Neural progenitor cell (in vitro differentiated cells): ENCODE measurements at regions not wholly inside any gene's neighbourhood (a gene's known extent, or its start where the extent isn't known, plus 50 kb on each side); places are given as distances from the start of the nearest gene placed in this dataset.
A peak's percentile ranks its signal among the peaks of the same experiment; 100 is the strongest.

ENCODE experiments used
- DNase-seq: peaks from one replicate; pipeline ENCODE4 v3.0.0-alpha.2; 2016; ENCODE audit warnings: low spot score
- H2AFZ ChIP-seq: fragments of 200-600 bp; sonication (generic); replicated peaks from 2 replicates; pipeline ENCODE4 v1.6.1; 2016; ENCODE audit warnings: antibody characterized with exemption
- H3F3A ChIP-seq: fragments of 200-600 bp; sonication (generic); 2 replicates; pipeline ENCODE4 v1.6.1; 2016; ENCODE audit warnings: antibody characterized with exemption, low read depth
- H3K27ac ChIP-seq: fragments of 200-600 bp; sonication (generic); 2 replicates; pipeline ENCODE4 v1.5.1; 2016; ENCODE audit warnings: mild to moderate bottlenecking
- H3K27me3 ChIP-seq: fragments of 200-600 bp; sonication (generic); 2 replicates; pipeline ENCODE4 v1.6.1; 2016; ENCODE audit warnings: mild to moderate bottlenecking, moderate library complexity
- H3K36me3 ChIP-seq: fragments of 200-600 bp; sonication (generic); 2 replicates; pipeline ENCODE4 v1.5.1; 2016
- H3K4me1 ChIP-seq: fragments of 200-600 bp; sonication (generic); 2 replicates; pipeline ENCODE4 v1.6.1; 2016; ENCODE audit warnings: mixed run types
- H3K4me2 ChIP-seq: fragments of 200-600 bp; sonication (generic); 2 replicates; pipeline ENCODE4 v1.6.1; 2016
- H3K4me3 ChIP-seq: fragments of 200-600 bp; sonication (generic); 2 replicates; pipeline ENCODE4 v1.5.1; 2016
- H3K79me2 ChIP-seq: fragments of 200-600 bp; sonication (generic); 2 replicates; pipeline ENCODE4 v1.6.1; 2016; ENCODE audit warnings: low read depth
- H3K9ac ChIP-seq: fragments of 200-600 bp; sonication (generic); 2 replicates; pipeline ENCODE4 v1.6.1; 2016
- H3K9me3 ChIP-seq: fragments of 200-600 bp; sonication (generic); 2 replicates; pipeline ENCODE4 v1.5.1; 2016; ENCODE audit warnings: low read depth
- H4K20me1 ChIP-seq: fragments of 200-600 bp; sonication (generic); 2 replicates; pipeline ENCODE4 v1.6.1; 2016; ENCODE audit warnings: low read depth
- H3K27ac Mint-ChIP-seq: 3 replicates; pipeline ENCODE4 v1.8.0; 2021; ENCODE audit warnings: mixed read lengths
- H3K27me3 Mint-ChIP-seq: 2 replicates; pipeline ENCODE4 v1.8.0; 2022; ENCODE audit warnings: low read depth, mild to moderate bottlenecking, inconsistent platforms, moderate library complexity, mixed read lengths; ENCODE audit not compliant: insufficient read depth
- H3K36me3 Mint-ChIP-seq: 3 replicates; pipeline ENCODE4 v1.8.0; 2021; ENCODE audit warnings: mixed read lengths
- H3K4me1 Mint-ChIP-seq: 3 replicates; pipeline ENCODE4 v1.8.0; 2021; ENCODE audit warnings: mixed read lengths
- H3K4me3 Mint-ChIP-seq: 3 replicates; pipeline ENCODE4 v1.8.0; 2021; ENCODE audit warnings: mild to moderate bottlenecking, moderate library complexity, mixed read lengths
- H3K9me3 Mint-ChIP-seq: 3 replicates; pipeline ENCODE4 v1.8.0; 2020; ENCODE audit warnings: mixed read lengths
- EZH2 ChIP-seq: fragments of 200-600 bp; sonication (generic); IDR thresholded peaks from 2 replicates; pipeline ENCODE4 v1.6.1; 2017; ENCODE audit warnings: antibody characterized with exemption, mild to moderate bottlenecking, moderate library complexity
- EZH2phosphoT487 ChIP-seq: fragments of 200-600 bp; sonication (generic); IDR thresholded peaks from 2 replicates; pipeline ENCODE4 v1.6.1; 2017; ENCODE audit warnings: antibody characterized with exemption
- TF ChIP-seq, protein P1 (sequence below): fragments of 200-600 bp; sonication (generic); IDR thresholded peaks from 2 replicates; pipeline ENCODE4 v1.5.1; 2017; ENCODE audit warnings: antibody characterized with exemption, mild to moderate bottlenecking

DNA sequence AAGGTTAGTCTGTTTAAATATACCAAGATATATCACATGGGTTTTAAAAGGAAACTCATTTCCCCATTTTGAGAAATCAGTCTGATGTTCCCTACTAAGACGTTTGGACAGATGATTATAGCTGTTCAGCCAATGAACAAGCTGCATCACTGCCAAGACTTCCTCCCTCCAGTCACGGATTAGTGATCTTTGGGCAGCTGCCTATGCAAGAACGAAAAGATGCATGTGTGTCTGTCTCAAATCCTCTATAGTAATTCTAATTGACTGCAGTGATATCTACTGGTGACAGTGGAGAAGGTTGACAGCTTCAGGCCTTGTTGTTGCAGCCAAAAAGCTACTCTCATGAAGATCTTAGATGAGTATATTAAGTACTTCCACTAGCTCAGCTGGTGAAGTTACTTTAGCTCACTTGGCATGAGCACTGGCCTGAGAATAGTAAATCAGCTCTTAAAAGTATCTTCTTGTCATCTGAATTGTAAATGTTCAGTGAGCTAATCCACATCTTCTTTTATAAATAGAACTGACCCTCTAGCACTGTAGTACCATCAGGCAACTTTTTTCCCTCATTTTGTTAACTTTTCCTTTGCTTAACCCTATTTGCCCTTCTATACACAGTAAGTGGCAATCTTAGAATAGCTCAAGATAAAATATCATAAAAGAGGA, 134.5 kb upstream of the PCDH10 start:
- H2AFZ ChIP-seq, result peak overlapping the region; percentile 72
- Mint-ChIP-seq H3K9me3 (peaks cover 7% of the 10 kb centered on the region), H3K27ac (no peak overlapping the region), H3K4me1 (no peaks in the 10 kb centered on the region), H3K27me3 (no peaks in the 10 kb centered on the region), H3K36me3 (no peaks in the 10 kb centered on the region), H3K4me3 (no peak overlapping the region)
- no peak for DNase-seq
- no peaks in the 10 kb centered on the region for H3K36me3 ChIP-seq
- TF ChIP-seq, protein P1, sequence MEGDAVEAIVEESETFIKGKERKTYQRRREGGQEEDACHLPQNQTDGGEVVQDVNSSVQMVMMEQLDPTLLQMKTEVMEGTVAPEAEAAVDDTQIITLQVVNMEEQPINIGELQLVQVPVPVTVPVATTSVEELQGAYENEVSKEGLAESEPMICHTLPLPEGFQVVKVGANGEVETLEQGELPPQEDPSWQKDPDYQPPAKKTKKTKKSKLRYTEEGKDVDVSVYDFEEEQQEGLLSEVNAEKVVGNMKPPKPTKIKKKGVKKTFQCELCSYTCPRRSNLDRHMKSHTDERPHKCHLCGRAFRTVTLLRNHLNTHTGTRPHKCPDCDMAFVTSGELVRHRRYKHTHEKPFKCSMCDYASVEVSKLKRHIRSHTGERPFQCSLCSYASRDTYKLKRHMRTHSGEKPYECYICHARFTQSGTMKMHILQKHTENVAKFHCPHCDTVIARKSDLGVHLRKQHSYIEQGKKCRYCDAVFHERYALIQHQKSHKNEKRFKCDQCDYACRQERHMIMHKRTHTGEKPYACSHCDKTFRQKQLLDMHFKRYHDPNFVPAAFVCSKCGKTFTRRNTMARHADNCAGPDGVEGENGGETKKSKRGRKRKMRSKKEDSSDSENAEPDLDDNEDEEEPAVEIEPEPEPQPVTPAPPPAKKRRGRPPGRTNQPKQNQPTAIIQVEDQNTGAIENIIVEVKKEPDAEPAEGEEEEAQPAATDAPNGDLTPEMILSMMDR, result no peak
- no peak for TF ChIP-seq EZH2
- no peak for TF ChIP-seq EZH2phosphoT487
- H3K79me2 ChIP-seq, result no peaks in the 10 kb centered on the region
- H3K27ac ChIP-seq, result no peak overlapping the region
- H3K4me1 ChIP-seq, result no peaks in the 10 kb centered on the region
- H3K27me3 ChIP-seq, result no peaks in the 10 kb centered on the region
- H3K9ac ChIP-seq, result no peak overlapping the region
- H4K20me1 ChIP-seq, result no peaks in the 10 kb centered on the region
- H3K4me3 ChIP-seq, result no peak overlapping the region
- H3F3A ChIP-seq, result no peaks in the 10 kb centered on the region
- no peak overlapping the region for H3K4me2 ChIP-seq
- no peaks in the 10 kb centered on the region for H3K9me3 ChIP-seq

DNA sequence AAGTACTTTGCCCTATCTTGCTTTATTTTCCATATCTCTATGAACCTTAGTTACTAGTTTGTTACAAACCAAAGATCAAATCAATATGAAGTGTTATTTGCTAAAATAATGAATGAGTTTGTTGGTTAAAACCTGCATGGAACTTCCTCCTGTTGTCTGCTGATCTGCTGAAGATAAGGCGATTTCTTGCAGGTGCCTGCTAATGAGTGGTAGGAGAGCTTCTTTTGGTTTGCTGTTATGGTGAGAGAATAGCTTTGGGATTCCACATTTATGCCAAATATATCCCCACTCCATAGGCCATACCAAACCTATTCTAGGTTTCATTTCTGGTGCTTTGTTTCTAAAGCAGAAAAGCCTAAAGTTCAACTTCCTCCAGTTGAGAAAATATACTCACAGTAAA, 103.8 kb upstream of the PCDH10 start:
- no peaks in the 10 kb centered on the region for H3K27me3 Mint-ChIP-seq
- H3K9me3 Mint-ChIP-seq, result peaks cover 9% of the 10 kb centered on the region
- H3K4me3 Mint-ChIP-seq, result no peak overlapping the region
- H3K36me3 ChIP-seq, result no peaks in the 10 kb centered on the region
- H3F3A ChIP-seq, result no peaks in the 10 kb centered on the region
- H3K27ac Mint-ChIP-seq, result no peak overlapping the region
- no peak overlapping the region for H3K4me2 ChIP-seq
- no peaks in the 10 kb centered on the region for H3K36me3 Mint-ChIP-seq
- no peak overlapping the region for H3K27ac ChIP-seq
- no peaks in the 10 kb centered on the region for H3K9me3 ChIP-seq
- H2AFZ ChIP-seq, result no peak overlapping the region
- TF ChIP-seq EZH2 (no peak), EZH2phosphoT487 (no peak)
- TF ChIP-seq, protein P1, result no peak
- H3K27me3 ChIP-seq, result no peaks in the 10 kb centered on the region
- H4K20me1 ChIP-seq, result no peaks in the 10 kb centered on the region
- no peaks in the 10 kb centered on the region for H3K4me1 ChIP-seq
- DNase-seq, result no peak
- no peaks in the 10 kb centered on the region for H3K4me1 Mint-ChIP-seq
- H3K9ac ChIP-seq, result no peak overlapping the region
- no peaks in the 10 kb centered on the region for H3K79me2 ChIP-seq
- no peak overlapping the region for H3K4me3 ChIP-seq

DNA sequence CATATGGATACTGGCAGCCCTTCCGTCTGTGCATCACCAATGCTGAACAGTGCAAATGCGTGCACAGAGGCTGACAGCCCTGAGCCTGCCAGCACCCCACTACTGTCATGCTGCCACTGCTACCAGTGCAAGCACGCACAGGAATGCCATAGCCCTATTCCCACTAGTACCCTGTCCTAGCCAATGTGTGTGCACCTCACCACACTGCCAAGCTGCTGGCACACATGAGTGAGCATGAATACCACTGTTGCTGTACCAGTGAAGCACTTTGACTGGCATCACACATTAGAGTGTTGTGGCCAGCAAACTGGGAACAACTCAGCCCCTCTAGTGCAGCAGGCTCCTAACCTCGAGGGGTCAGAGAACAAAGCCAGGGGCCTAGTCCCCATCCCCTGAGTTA, 102.9 kb upstream of the PCDH10 start:
- TF ChIP-seq, protein P1, result no peak
- TF ChIP-seq EZH2phosphoT487 (no peak), EZH2 (no peak)
- H3K9me3 ChIP-seq, result no peaks in the 10 kb centered on the region
- H3K9ac ChIP-seq, result no peak overlapping the region
- H3F3A ChIP-seq, result no peaks in the 10 kb centered on the region
- no peaks in the 10 kb centered on the region for H3K36me3 ChIP-seq
- no peaks in the 10 kb centered on the region for H4K20me1 ChIP-seq
- no peak overlapping the region for H3K4me3 ChIP-seq
- H3K36me3 Mint-ChIP-seq, result no peaks in the 10 kb centered on the region
- H3K27ac Mint-ChIP-seq, result peak overlapping the region; percentile 53
- H3K79me2 ChIP-seq, result no peaks in the 10 kb centered on the region
- H3K27ac ChIP-seq, result no peak overlapping the region
- H3K4me3 Mint-ChIP-seq, result no peak overlapping the region
- no peaks in the 10 kb centered on the region for H3K4me1 Mint-ChIP-seq
- peak overlapping the region; percentile 62 for H2AFZ ChIP-seq
- H3K27me3 Mint-ChIP-seq, result no peaks in the 10 kb centered on the region
- no peak for DNase-seq
- H3K9me3 Mint-ChIP-seq, result peaks cover 9% of the 10 kb centered on the region
- H3K4me1 ChIP-seq, result no peaks in the 10 kb centered on the region
- no peaks in the 10 kb centered on the region for H3K27me3 ChIP-seq
- no peak overlapping the region for H3K4me2 ChIP-seq
